ENCODE measurements at regions not wholly inside any gene's neighbourhood (a gene's known extent, or its start where the extent isn't known, plus 50 kb on each side); places are given as distances from the start of the nearest gene placed in this dataset.

DNA sequence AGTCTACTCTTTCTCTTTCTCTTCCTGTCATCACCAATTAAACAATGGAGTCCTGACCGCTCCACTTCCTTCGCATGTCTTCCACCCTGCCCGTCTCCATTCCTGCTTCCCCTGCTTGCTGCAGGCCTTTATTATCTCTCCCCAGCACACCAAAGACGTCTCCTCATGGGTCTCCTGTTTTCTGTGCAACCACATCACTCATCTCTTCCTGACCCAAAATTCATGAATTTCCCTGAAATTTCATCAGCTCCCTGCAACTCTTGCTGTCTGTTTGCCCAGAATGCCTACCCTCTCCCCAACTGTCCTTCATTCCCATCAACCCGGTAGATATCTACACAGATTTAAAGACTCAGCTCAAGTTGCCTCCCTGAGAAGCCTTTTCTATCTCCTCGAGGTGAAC lies 76.7 kb upstream of the ALOX12 start:
- no peak for TF ChIP-seq EZH2 (IDR thresholded peaks at IDR 0.05; ENCODE audit: borderline replicate concordance, low read depth, low read length, severe bottlenecking)
- TF ChIP-seq, protein P1, sequence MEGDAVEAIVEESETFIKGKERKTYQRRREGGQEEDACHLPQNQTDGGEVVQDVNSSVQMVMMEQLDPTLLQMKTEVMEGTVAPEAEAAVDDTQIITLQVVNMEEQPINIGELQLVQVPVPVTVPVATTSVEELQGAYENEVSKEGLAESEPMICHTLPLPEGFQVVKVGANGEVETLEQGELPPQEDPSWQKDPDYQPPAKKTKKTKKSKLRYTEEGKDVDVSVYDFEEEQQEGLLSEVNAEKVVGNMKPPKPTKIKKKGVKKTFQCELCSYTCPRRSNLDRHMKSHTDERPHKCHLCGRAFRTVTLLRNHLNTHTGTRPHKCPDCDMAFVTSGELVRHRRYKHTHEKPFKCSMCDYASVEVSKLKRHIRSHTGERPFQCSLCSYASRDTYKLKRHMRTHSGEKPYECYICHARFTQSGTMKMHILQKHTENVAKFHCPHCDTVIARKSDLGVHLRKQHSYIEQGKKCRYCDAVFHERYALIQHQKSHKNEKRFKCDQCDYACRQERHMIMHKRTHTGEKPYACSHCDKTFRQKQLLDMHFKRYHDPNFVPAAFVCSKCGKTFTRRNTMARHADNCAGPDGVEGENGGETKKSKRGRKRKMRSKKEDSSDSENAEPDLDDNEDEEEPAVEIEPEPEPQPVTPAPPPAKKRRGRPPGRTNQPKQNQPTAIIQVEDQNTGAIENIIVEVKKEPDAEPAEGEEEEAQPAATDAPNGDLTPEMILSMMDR (IDR thresholded peaks at IDR 0.05; ENCODE audit: borderline replicate concordance, extremely low read depth, low read length, poor library complexity, severe bottlenecking), result no peak
